ENCODE measurements at regions not wholly inside any gene's neighbourhood (a gene's known extent, or its start where the extent isn't known, plus 50 kb on each side); places are given as distances from the start of the nearest gene placed in this dataset.

- Histone ChIP-seq H3K27me3 (ENCODE audit: control insufficient read depth, insufficient read depth, low read length) (no peaks in the 10 kb centered on the region), H3K9me3 (ENCODE audit: control insufficient read depth, insufficient read depth, low read length) (no peaks in the 10 kb centered on the region), H3K4me1 (ENCODE audit: control insufficient read depth, insufficient read depth, low read length) (no peaks in the 10 kb centered on the region), H3K36me3 (ENCODE audit: control insufficient read depth, insufficient read depth, low read length) (no peaks in the 10 kb centered on the region), H3K4me3 (ENCODE audit: low read length) (no peak overlapping the region), H3K27ac (ENCODE audit: low read length) (no peak overlapping the region)
- DNase-seq, result no peak
- no peak for TF ChIP-seq CTCF (IDR thresholded peaks at IDR 0.05)
- H3K36me3 Mint-ChIP-seq, result no peaks in the 10 kb centered on the region
- H3K9me3 Mint-ChIP-seq, result peaks cover 2 to 6% of the 10 kb centered on the region in 2 donors
- no peaks in the 10 kb centered on the region for H3K4me1 Mint-ChIP-seq
- no peak overlapping the region for H3K4me3 Mint-ChIP-seq
- intact Hi-C loops (cut with micrococcal nuclease), result no loop called here
- WGBS (ENCODE audit: insufficient coverage), result 100% methylated on average over 1 of the region's 2 CpGs
- H3K27ac Mint-ChIP-seq, result no peak overlapping the region
- no peak for ATAC-seq
- H3K27me3 Mint-ChIP-seq (ENCODE audit: low read depth in 2 of 2), result no peaks in the 10 kb centered on the region
Observed at GRCh38 chr12:87329076-87329863, 699.9 kb downstream of the C12orf50 start.

GRCh38 chr12:87323369-87323768, 705.8 kb downstream of the C12orf50 start:
- no peak overlapping the region for H3K4me3 ChIP-seq (ENCODE audit: low read length)
- H3K27me3 Mint-ChIP-seq (ENCODE audit: low read depth in 2 of 2), result no peaks in the 10 kb centered on the region
- no peaks in the 10 kb centered on the region for H3K36me3 Mint-ChIP-seq
- H3K27ac ChIP-seq (ENCODE audit: low read length), result no peak overlapping the region
- no peaks in the 10 kb centered on the region for H3K36me3 ChIP-seq (ENCODE audit: control insufficient read depth, insufficient read depth, low read length)
- intact Hi-C loops (cut with micrococcal nuclease), result no loop called here
- H3K9me3 Mint-ChIP-seq, result peaks cover 8 to 10% of the 10 kb centered on the region in 2 donors
- WGBS (ENCODE audit: insufficient coverage), result no CpG with 5 or more reads among the region's 1 CpG
- H3K27ac Mint-ChIP-seq, result no peak overlapping the region
- H3K9me3 ChIP-seq (ENCODE audit: control insufficient read depth, insufficient read depth, low read length), result no peaks in the 10 kb centered on the region
- no peaks in the 10 kb centered on the region for H3K4me1 ChIP-seq (ENCODE audit: control insufficient read depth, insufficient read depth, low read length)
- H3K4me1 Mint-ChIP-seq, result no peaks in the 10 kb centered on the region
- DNase-seq (no peak), ATAC-seq (no peak)
- TF ChIP-seq CTCF (IDR thresholded peaks at IDR 0.05), result no peak
- H3K27me3 ChIP-seq (ENCODE audit: control insufficient read depth, insufficient read depth, low read length), result no peaks in the 10 kb centered on the region
- H3K4me3 Mint-ChIP-seq, result no peak overlapping the region

GRCh38 chr12:87320724-87321123, 708.5 kb downstream of the C12orf50 start:
- no peak overlapping the region for H3K4me3 ChIP-seq (ENCODE audit: low read length)
- peaks cover 11 to 13% of the 10 kb centered on the region in 2 donors for H3K9me3 Mint-ChIP-seq
- no peaks in the 10 kb centered on the region for H3K27me3 ChIP-seq (ENCODE audit: control insufficient read depth, insufficient read depth, low read length)
- H3K27ac Mint-ChIP-seq, result no peak overlapping the region
- TF ChIP-seq CTCF (IDR thresholded peaks at IDR 0.05), result no peak
- DNase-seq (no peak), ATAC-seq (no peak)
- H3K4me3 Mint-ChIP-seq, result no peak overlapping the region
- intact Hi-C loops (cut with micrococcal nuclease), result no loop called here
- no peaks in the 10 kb centered on the region for H3K36me3 Mint-ChIP-seq
- no peaks in the 10 kb centered on the region for H3K27me3 Mint-ChIP-seq (ENCODE audit: low read depth in 2 of 2)
- no peaks in the 10 kb centered on the region for H3K4me1 ChIP-seq (ENCODE audit: control insufficient read depth, insufficient read depth, low read length)
- H3K36me3 ChIP-seq (ENCODE audit: control insufficient read depth, insufficient read depth, low read length), result no peaks in the 10 kb centered on the region
- no peaks in the 10 kb centered on the region for H3K9me3 ChIP-seq (ENCODE audit: control insufficient read depth, insufficient read depth, low read length)
- no peak overlapping the region for H3K27ac ChIP-seq (ENCODE audit: low read length)
- H3K4me1 Mint-ChIP-seq, result no peaks in the 10 kb centered on the region

GRCh38 chr12:87317302-87317701, 711.9 kb downstream of the C12orf50 start:
- Mint-ChIP-seq H3K9me3 (peaks cover 3 to 9% of the 10 kb centered on the region in 2 donors), H3K27me3 (ENCODE audit: low read depth in 2 of 2) (no peaks in the 10 kb centered on the region), H3K36me3 (no peaks in the 10 kb centered on the region), H3K4me1 (no peaks in the 10 kb centered on the region), H3K4me3 (no peak overlapping the region), H3K27ac (no peak overlapping the region)
- intact Hi-C loops (cut with micrococcal nuclease), result no loop called here
- H3K9me3 ChIP-seq (ENCODE audit: control insufficient read depth, insufficient read depth, low read length), result no peaks in the 10 kb centered on the region
- DNase-seq, result no peak
- WGBS (ENCODE audit: insufficient coverage), result 86% methylated on average over 4 of the region's 4 CpGs
- no peak overlapping the region for H3K27ac ChIP-seq (ENCODE audit: low read length)
- H3K4me1 ChIP-seq (ENCODE audit: control insufficient read depth, insufficient read depth, low read length), result no peaks in the 10 kb centered on the region
- no peak for TF ChIP-seq CTCF (IDR thresholded peaks at IDR 0.05)
- no peaks in the 10 kb centered on the region for H3K27me3 ChIP-seq (ENCODE audit: control insufficient read depth, insufficient read depth, low read length)
- no peak for ATAC-seq
- H3K4me3 ChIP-seq (ENCODE audit: low read length), result no peak overlapping the region
- no peaks in the 10 kb centered on the region for H3K36me3 ChIP-seq (ENCODE audit: control insufficient read depth, insufficient read depth, low read length)
